Neuron (in vitro differentiated cells): ENCODE measurements at regions not wholly inside any gene's neighbourhood (a gene's known extent, or its start where the extent isn't known, plus 50 kb on each side); places are given as distances from the start of the nearest gene placed in this dataset.

Experiments
- H2AFZ ChIP-seq: one replicate; pipeline ENCODE4 v1.6.1; 2013; ENCODE audit warnings: low read depth, mild to moderate bottlenecking, inconsistent platforms, low read length, moderate library complexity
- H3K27me3 ChIP-seq: one replicate; pipeline ENCODE4 v1.6.1; 2013; ENCODE audit warnings: low read length; ENCODE audit not compliant: insufficient read depth
- H3K36me3 ChIP-seq: one replicate; pipeline ENCODE4 v1.6.1; 2013; ENCODE audit warnings: low read length; ENCODE audit not compliant: insufficient read depth
- H3K4me1 ChIP-seq: one replicate; pipeline ENCODE4 v1.6.1; 2013; ENCODE audit warnings: low read length; ENCODE audit not compliant: insufficient read depth
- H3K4me3 ChIP-seq: 2 replicates; pipeline ENCODE4 v1.5.1; 2013; ENCODE audit warnings: mild to moderate bottlenecking, low read length, moderate library complexity
- H3K9me3 ChIP-seq: one replicate; pipeline ENCODE4 v1.6.1; 2013; ENCODE audit warnings: low read length

DNA sequence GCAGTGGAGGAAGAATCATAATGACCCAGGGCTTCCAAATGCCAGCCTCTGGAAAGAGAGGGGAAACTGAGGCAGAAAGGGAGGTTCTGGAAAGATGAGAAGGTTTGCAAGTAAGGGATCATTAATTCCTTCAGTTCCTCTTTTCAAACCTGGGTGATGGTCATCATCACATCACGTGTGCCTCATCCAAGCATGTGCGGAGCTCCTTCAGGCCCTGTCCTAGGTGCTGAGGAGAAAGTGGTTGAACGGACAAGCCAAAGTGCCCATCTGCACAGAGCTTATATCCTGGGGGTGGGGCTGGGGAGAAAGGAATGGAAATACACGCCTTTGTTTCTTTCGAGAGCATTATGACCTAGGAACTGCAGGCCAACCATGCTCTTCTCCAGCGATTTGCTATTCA is 60.2 kb upstream of the AFF3 start:
- H3K27me3 ChIP-seq = no peaks in the 10 kb centered on the region
- H3K4me1 ChIP-seq = peaks cover 18% of the 10 kb centered on the region
- H3K9me3 ChIP-seq = no peaks in the 10 kb centered on the region
- no peaks in the 10 kb centered on the region for H3K36me3 ChIP-seq
- H3K4me3 ChIP-seq = no peak overlapping the region
- H2AFZ ChIP-seq = no peak overlapping the region

DNA sequence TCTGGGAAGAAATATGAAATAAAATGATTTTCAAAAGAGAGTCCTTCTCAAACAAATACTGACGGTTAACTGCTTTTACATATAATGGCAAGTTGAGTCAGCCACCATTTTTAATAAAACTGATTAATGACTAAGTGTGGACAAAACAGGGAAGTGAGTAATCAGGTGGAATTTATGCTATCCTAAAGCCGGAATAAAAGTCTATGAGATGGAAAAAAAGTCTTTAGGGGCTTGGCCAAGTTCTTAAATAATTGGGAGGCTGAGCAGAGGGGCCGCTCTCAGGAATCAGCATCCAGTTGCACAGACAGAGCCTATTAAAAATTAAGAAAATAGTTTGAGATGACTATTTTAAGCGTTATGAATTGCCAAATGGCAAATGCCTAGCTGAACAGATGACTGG is 58.6 kb upstream of the AFF3 start:
- H3K4me3 ChIP-seq = no peak overlapping the region
- no peaks in the 10 kb centered on the region for H3K9me3 ChIP-seq
- H3K27me3 ChIP-seq = no peaks in the 10 kb centered on the region
- H2AFZ ChIP-seq = no peak overlapping the region
- no peaks in the 10 kb centered on the region for H3K36me3 ChIP-seq
- peaks cover 23% of the 10 kb centered on the region for H3K4me1 ChIP-seq

DNA sequence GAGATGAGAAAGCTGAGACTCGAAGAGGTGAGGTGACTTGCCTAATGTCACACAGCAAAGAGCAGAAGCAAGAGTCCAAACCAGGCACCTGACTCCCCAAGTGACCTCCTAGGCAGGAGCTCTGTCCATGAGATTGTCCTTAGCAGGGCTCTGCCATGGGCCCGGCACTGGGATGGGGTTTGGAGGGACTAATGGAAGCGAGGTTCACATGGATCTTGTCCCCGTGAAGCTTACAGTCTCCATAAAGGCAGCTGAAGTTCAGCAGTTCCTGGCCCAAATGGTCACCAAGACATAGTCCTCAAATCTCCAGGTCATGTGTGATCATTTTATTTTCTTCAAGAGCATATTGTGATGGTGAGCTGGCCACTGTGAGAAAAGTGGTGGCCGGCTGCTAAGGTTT is 57.0 kb upstream of the AFF3 start:
- Histone ChIP-seq H3K9me3 (no peaks in the 10 kb centered on the region), H3K36me3 (no peaks in the 10 kb centered on the region), H2AFZ (no peak overlapping the region), H3K4me1 (peaks cover 23% of the 10 kb centered on the region), H3K27me3 (no peaks in the 10 kb centered on the region), H3K4me3 (no peak overlapping the region)

DNA sequence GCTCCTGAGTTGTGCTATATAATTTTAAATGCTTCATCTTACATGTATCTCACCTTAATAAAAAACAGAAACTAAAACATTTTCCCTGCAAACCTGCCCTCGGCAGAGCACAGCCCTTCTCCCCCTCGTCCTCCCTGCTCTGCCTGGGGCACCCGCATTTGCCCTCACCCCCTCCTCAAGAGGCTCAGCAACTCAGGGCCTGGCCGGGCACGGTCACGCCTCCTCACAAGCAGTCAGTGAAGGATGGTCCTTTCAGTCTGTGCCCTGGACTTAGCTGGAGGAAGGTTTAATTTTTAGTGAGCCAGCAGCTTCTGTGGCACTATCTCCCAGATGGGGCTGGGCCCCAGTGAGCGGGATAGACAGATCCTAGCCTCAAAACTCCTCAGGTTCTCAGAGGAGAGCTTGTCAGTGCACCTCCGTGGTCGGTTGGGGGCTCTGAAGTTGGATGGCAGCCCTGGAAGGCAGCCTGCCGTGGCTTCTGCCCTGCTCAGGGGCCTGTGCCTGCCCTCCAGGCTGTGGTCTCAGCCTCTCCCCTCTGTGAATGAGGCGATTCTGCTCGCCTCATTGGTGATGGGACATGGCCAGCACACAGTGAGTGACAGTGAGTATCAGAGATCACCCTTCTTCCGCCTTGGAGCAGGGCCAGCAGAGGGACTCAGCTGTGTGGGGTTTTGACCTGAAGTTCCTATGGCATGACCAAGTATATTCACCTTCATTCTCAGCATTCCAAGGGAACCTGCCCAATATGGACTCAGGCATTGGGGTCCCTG is 56.3 kb upstream of the AFF3 start:
- no peaks in the 10 kb centered on the region for H3K27me3 ChIP-seq

DNA sequence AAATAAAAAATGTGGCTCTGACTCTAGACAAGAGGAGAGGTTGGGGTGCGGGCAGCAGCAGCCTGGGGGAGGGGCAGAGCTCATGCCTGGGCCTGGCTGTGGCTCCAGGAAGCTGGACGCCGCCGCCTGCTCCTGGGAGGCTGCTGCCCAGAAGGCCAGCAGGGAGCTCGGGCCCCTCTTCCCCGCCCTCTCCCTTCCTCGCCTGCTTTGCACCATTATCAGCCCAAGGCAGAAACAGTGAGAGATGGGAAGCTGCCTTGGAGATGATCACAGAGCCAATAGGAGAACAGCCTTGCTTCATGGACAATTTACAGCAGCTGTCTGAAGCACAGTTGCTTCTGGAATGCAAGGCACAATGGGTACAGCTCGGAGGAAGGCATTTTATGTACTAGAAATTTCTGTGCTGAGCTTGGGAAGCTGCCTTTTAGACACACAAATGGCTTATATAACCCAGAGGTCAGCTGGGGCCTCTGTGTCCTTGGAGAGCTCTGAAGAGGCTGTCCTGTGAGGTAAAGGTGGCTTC is 55.3 kb upstream of the AFF3 start:
- H3K9me3 ChIP-seq = no peaks in the 10 kb centered on the region
- H2AFZ ChIP-seq = peak overlapping the region; percentile 35
- no peaks in the 10 kb centered on the region for H3K27me3 ChIP-seq
- no peak overlapping the region for H3K4me3 ChIP-seq
- H3K36me3 ChIP-seq = no peaks in the 10 kb centered on the region
- peaks cover 23% of the 10 kb centered on the region for H3K4me1 ChIP-seq

More for the DNA sequence above, 56.3 kb upstream of the AFF3 start:
- Histone ChIP-seq H3K4me1 (peaks cover 23% of the 10 kb centered on the region), H3K36me3 (no peaks in the 10 kb centered on the region), H3K9me3 (no peaks in the 10 kb centered on the region), H2AFZ (peak overlapping the region; percentile 35), H3K4me3 (no peak overlapping the region)

DNA sequence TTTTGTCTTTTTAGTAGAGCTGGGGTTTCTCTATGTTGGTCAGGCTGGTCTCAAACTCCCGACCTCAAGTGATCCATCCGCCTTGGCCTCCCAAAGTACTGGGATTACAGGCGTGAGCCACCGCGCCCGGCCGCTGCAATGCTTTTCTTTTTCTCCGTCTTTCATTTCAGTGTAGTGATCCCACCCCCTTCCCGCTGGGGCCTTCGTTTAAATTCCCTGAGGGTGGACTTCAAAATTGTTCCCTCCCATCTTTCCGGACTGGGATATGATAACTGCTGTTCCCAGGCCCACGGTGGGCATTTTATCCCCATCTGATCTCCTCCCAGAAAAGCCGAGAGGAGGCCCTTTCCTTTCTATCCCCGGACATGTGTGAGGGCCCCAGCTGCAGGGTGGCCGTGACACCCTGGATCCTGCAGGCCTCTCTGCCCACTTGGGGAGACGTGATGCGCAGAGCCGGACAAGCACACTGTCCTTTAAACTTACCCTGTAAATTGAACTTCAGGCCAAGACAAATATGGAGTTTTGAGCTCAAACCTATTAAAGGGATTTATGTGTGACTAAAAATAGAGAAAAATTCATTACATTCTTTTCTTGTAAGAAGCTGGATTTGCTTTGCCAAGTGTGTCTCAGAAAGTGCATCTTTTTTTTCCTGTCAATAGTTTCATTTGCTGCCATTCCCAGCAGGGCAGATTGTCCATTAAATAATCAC is 54.5 kb upstream of the AFF3 start:
- Histone ChIP-seq H3K4me1 (peaks cover 23% of the 10 kb centered on the region), H3K27me3 (no peaks in the 10 kb centered on the region), H3K9me3 (no peaks in the 10 kb centered on the region), H3K36me3 (no peaks in the 10 kb centered on the region), H2AFZ (peak overlapping the region; percentile 35), H3K4me3 (no peak overlapping the region)

DNA sequence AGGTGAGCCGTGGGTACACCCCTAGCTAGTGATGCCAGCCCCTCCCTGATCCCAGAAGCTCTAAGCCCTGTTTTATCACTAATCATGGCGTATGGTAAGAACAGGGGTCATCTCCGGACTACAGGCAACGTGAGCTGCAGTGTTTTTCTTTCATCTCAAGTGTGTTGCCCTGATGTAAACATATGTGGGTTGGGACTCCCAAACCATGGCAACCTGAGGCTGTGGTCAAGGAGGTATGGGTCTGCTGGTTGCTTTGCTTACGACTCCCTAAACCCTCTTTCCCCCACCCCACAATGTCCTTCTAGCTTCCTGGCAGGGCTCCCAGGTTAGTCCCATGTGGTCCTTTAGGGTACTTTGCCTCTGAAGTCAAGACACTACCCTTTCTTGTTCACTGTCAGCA is 53.6 kb upstream of the AFF3 start:
- no peak overlapping the region for H3K4me3 ChIP-seq
- no peaks in the 10 kb centered on the region for H3K27me3 ChIP-seq
- peaks cover 23% of the 10 kb centered on the region for H3K4me1 ChIP-seq
- no peak overlapping the region for H2AFZ ChIP-seq
- H3K9me3 ChIP-seq = no peaks in the 10 kb centered on the region
- no peaks in the 10 kb centered on the region for H3K36me3 ChIP-seq

DNA sequence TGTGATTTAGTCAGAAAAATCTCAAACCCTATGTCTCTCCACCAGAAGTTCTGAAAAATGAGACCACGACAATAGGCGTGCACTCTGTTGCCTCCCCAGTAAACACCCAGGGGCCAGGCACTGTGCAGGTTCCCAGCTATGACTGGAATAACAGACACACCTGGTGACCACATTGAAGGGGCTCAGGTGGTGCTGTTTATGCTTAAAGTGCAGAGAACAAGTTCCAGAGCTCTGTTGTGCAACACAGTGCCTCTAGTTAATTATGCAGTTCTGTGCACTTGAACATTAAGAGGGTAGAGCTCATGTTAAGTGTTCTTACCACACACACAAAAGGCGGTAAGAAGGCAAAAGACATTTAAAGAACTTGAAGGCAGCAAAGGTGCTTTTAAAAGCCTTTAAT is 52.6 kb upstream of the AFF3 start:
- Histone ChIP-seq H3K27me3 (no peaks in the 10 kb centered on the region), H3K9me3 (no peaks in the 10 kb centered on the region), H2AFZ (no peak overlapping the region), H3K36me3 (no peaks in the 10 kb centered on the region), H3K4me1 (peaks cover 23% of the 10 kb centered on the region), H3K4me3 (no peak overlapping the region)

DNA sequence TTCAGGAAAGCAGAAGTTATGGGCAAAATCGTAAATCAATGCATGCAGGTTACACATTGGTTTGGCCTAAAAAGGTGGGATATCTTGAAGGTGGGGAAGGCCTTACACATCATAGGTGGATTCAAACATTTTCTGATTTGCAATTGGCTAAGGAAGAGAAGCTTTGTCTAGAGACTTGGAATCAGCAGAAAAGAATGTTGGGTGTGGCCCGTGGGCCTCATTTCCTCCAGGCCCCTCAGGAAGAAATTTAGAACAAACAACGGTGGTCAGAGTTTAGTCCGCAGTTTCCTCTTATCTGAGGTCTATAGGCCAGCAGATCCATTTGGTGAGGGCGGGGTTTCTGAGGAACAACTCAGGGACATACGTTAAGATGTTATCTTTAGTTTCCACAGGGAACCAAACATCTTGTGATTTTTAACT is 50.9 kb upstream of the AFF3 start:
- H3K27me3 ChIP-seq = no peaks in the 10 kb centered on the region
- peaks cover 15% of the 10 kb centered on the region for H3K4me1 ChIP-seq
- H3K4me3 ChIP-seq = no peak overlapping the region
- H2AFZ ChIP-seq = no peak overlapping the region
- H3K9me3 ChIP-seq = no peaks in the 10 kb centered on the region
- H3K36me3 ChIP-seq = no peaks in the 10 kb centered on the region

DNA sequence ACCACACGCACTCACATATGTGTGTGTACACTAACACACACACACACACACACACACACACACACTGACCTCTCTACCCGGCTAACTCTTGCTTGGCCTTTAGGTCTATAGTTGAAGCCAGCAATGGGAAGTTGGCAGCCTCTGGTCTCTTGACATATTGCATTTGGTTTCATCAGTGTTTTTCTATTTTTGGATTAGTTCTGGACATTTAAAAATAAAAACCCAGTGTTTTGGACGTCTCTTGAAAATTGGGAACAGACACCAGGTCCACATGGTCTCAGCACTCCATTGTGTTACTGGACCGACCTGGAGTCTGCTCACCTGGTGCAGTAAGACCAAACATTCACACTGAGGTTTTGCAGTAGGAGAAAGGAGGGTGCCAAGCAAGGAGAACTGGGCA is 50.4 kb upstream of the AFF3 start:
- H3K4me3 ChIP-seq = no peak overlapping the region
- no peaks in the 10 kb centered on the region for H3K36me3 ChIP-seq
- H3K9me3 ChIP-seq = no peaks in the 10 kb centered on the region

DNA sequence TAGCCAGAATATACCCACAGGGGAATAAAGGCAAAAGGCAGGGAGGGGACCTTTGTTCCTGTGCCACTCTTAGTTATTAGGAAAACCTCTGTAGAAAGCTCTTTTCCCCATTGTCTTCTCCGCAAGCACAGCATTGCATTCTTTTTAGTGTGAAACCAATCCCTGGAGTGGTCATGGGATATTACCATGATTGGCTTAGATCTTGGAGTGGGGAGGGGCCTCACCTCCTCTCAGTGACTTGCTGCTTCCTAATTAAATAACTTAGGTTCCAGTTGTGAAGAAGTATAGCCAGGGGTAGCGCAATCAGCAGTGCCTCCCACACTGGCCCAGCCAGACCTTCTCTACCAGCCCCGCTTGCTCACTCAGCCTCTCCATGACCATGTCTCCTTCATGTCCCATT is 49.9 kb upstream of the AFF3 start:
- Histone ChIP-seq H3K4me3 (no peak overlapping the region), H2AFZ (no peak overlapping the region), H3K4me1 (peaks cover 5% of the 10 kb centered on the region), H3K27me3 (no peaks in the 10 kb centered on the region), H3K36me3 (no peaks in the 10 kb centered on the region), H3K9me3 (peaks cover under 1% of the 10 kb centered on the region)

More for the DNA sequence above, 50.4 kb upstream of the AFF3 start:
- H2AFZ ChIP-seq = no peak overlapping the region
- H3K27me3 ChIP-seq = no peaks in the 10 kb centered on the region
- H3K4me1 ChIP-seq = peaks cover 10% of the 10 kb centered on the region
